ENCODE measurements at regions not wholly inside any gene's neighbourhood (a gene's known extent, or its start where the extent isn't known, plus 50 kb on each side); places are given as distances from the start of the nearest gene placed in this dataset.

DNA sequence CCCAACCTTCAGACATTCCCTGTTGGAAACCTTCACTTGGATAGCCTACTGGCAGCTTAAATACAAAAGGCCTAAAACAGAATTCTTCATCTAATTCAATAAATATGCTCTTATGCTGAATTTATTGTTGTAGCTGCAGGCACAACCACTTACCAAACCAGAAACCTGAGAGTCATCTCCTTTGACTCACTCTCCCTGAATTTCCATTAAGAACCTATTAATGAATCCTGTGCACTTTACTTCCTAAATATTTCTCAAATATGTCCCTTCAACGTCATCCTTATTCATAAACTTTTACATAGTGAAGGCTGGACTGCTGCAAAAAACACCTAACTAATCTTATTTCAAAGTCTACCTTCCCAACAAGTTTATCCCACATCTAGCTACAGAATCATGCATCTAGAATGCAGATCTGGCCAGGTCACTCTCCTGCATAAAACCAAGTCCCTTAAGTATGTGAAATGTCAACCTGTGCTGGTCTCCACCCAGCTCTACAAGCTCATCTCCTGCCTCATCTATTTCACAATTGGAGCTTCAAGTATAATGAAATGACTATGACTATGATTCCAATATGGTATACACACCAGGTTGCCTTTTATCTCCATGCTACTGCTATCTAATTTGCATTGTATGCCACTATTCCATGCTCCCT lies 354.2 kb downstream of the ZEB2 start:
- ATAC-seq (ENCODE audit: low read depth) (no peak), DNase-seq (no peak)
- Histone ChIP-seq H3K4me3 (ENCODE audit: control extremely low read depth in 1 of 5, extremely low read depth in 1 of 5, insufficient read depth in 1 of 5, low read depth in 2 of 5, low read length in 4 of 5) (no peak overlapping the region), H4K20me1 (ENCODE audit: control insufficient read depth, insufficient read depth, low read length, poor library complexity, severe bottlenecking) (no peaks in the 10 kb centered on the region), H3K27ac (ENCODE audit: low read length in 2 of 2) (no peak overlapping the region), H3K4me1 (ENCODE audit: control insufficient read depth in 2 of 2, insufficient read depth in 2 of 2, low read length in 2 of 2) (no peaks in the 10 kb centered on the region), H3K4me2 (replicated peaks; ENCODE audit: low read depth, low read length, poor library complexity, severe bottlenecking) (no peak overlapping the region), H3K9ac (ENCODE audit: low read length) (no peak overlapping the region), H3K27me3 (replicated peaks in 1 of 4; ENCODE audit: control extremely low read depth in 1 of 4, control insufficient read depth in 3 of 4, insufficient read depth in 4 of 4, low read length in 3 of 4) (no peaks in the 10 kb centered on the region), H3K9me3 (ENCODE audit: control extremely low read depth in 1 of 3, control insufficient read depth in 2 of 3, insufficient read depth in 1 of 3, low read length in 2 of 3) (no peaks in the 10 kb centered on the region), H2AFZ (ENCODE audit: insufficient read depth, low read depth, low read length, poor library complexity, severe bottlenecking) (no peak overlapping the region), H3K36me3 (replicated peaks in 1 of 2; ENCODE audit: control extremely low read depth in 1 of 2, control insufficient read depth in 1 of 2, extremely low read depth in 1 of 2, insufficient read depth in 2 of 2, low read length in 1 of 2) (no peaks in the 10 kb centered on the region), H3K79me2 (ENCODE audit: control insufficient read depth, insufficient read depth, low read length) (no peaks in the 10 kb centered on the region)
- no peak for TF ChIP-seq EZH2 (IDR thresholded peaks at IDR 0.05; ENCODE audit: borderline replicate concordance, insufficient read depth, low read depth, low read length, poor library complexity, severe bottlenecking)
- TF ChIP-seq, protein P1, sequence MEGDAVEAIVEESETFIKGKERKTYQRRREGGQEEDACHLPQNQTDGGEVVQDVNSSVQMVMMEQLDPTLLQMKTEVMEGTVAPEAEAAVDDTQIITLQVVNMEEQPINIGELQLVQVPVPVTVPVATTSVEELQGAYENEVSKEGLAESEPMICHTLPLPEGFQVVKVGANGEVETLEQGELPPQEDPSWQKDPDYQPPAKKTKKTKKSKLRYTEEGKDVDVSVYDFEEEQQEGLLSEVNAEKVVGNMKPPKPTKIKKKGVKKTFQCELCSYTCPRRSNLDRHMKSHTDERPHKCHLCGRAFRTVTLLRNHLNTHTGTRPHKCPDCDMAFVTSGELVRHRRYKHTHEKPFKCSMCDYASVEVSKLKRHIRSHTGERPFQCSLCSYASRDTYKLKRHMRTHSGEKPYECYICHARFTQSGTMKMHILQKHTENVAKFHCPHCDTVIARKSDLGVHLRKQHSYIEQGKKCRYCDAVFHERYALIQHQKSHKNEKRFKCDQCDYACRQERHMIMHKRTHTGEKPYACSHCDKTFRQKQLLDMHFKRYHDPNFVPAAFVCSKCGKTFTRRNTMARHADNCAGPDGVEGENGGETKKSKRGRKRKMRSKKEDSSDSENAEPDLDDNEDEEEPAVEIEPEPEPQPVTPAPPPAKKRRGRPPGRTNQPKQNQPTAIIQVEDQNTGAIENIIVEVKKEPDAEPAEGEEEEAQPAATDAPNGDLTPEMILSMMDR (IDR thresholded peaks at IDR 0.05): no peak
- H3K27ac Mint-ChIP-seq: no peak overlapping the region
- CTCF ChIA-PET: no interaction called here
- WGBS (ENCODE audit: insufficient coverage): 67% methylated on average over 1 of the region's 1 CpG
- intact Hi-C loops (cut with micrococcal nuclease): no loop called here
- POLR2A ChIA-PET: no interaction called here
- H3K4me3 Mint-ChIP-seq: no peak overlapping the region
- H3K9me3 Mint-ChIP-seq (ENCODE audit: insufficient read depth): no peaks in the 10 kb centered on the region
- H3K4me1 Mint-ChIP-seq: peaks cover 4% of the 10 kb centered on the region
- no peaks in the 10 kb centered on the region for H3K27me3 Mint-ChIP-seq

DNA sequence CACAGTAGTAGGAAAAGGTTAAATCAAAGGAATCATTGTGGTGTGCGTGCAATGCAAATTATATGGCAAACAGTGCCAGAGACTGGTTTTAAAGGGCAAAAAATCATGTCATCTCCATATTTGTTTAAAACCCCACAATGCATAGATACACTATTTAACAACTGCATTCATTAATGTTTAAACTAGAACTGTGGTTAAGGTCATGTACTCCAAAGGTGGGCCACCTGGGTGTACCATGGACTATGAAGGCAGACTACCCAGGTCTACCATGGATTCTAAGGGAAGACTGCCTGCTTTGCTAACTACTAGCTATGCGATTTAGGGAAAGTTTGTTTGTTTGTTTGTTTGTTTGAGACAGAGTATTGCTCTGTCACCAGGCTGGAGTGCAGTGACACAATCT lies 356.3 kb downstream of the ZEB2 start:
- no peak overlapping the region for H3K9ac ChIP-seq (ENCODE audit: low read length)
- H3K4me2 ChIP-seq (replicated peaks; ENCODE audit: low read depth, low read length, poor library complexity, severe bottlenecking): no peak overlapping the region
- H3K27me3 ChIP-seq (replicated peaks in 1 of 4; ENCODE audit: control extremely low read depth in 1 of 4, control insufficient read depth in 3 of 4, insufficient read depth in 4 of 4, low read length in 3 of 4): no peaks in the 10 kb centered on the region
- no peaks in the 10 kb centered on the region for H3K36me3 ChIP-seq (replicated peaks in 1 of 2; ENCODE audit: control extremely low read depth in 1 of 2, control insufficient read depth in 1 of 2, extremely low read depth in 1 of 2, insufficient read depth in 2 of 2, low read length in 1 of 2)
- no peaks in the 10 kb centered on the region for H3K9me3 Mint-ChIP-seq (ENCODE audit: insufficient read depth)
- ChIA-PET POLR2A (no interaction called here), CTCF (interaction anchor here (2.1 kb wide), 1 partner anchor 15 kb away, joined by 7 read pairs; no protein-coding TSS in a partner anchor)
- no peak overlapping the region for H3K4me3 ChIP-seq (ENCODE audit: control extremely low read depth in 1 of 5, extremely low read depth in 1 of 5, insufficient read depth in 1 of 5, low read depth in 2 of 5, low read length in 4 of 5)
- no peak overlapping the region for H3K4me3 Mint-ChIP-seq
- H3K27me3 Mint-ChIP-seq: no peaks in the 10 kb centered on the region
- ATAC-seq (ENCODE audit: low read depth): no peak
- no peak for DNase-seq
- no peaks in the 10 kb centered on the region for H3K79me2 ChIP-seq (ENCODE audit: control insufficient read depth, insufficient read depth, low read length)
- no peak overlapping the region for H3K27ac ChIP-seq (ENCODE audit: low read length in 2 of 2)
- no peaks in the 10 kb centered on the region for H3K4me1 ChIP-seq (ENCODE audit: control insufficient read depth in 2 of 2, insufficient read depth in 2 of 2, low read length in 2 of 2)
- H2AFZ ChIP-seq (ENCODE audit: insufficient read depth, low read depth, low read length, poor library complexity, severe bottlenecking): no peak overlapping the region
- 92% methylated on average over 2 of the region's 2 CpGs for WGBS (ENCODE audit: insufficient coverage)
- intact Hi-C loops (cut with micrococcal nuclease): loop anchor here (5.0 kb wide), 1 partner anchor 359 kb away; the partner anchor contains the start of gene ZEB2
- H4K20me1 ChIP-seq (ENCODE audit: control insufficient read depth, insufficient read depth, low read length, poor library complexity, severe bottlenecking): no peaks in the 10 kb centered on the region
- peaks cover 4% of the 10 kb centered on the region for H3K4me1 Mint-ChIP-seq
- H3K9me3 ChIP-seq (ENCODE audit: control extremely low read depth in 1 of 3, control insufficient read depth in 2 of 3, insufficient read depth in 1 of 3, low read length in 2 of 3): no peaks in the 10 kb centered on the region
- H3K27ac Mint-ChIP-seq: no peak overlapping the region
- TF ChIP-seq EZH2 (IDR thresholded peaks at IDR 0.05; ENCODE audit: borderline replicate concordance, insufficient read depth, low read depth, low read length, poor library complexity, severe bottlenecking): no peak
